ENCODE measurements at regions not wholly inside any gene's neighbourhood (a gene's known extent, or its start where the extent isn't known, plus 50 kb on each side); places are given as distances from the start of the nearest gene placed in this dataset.
A peak's percentile ranks its signal among the peaks of the same experiment; 100 is the strongest.
"Not testable (repeated sequence)": the region's sequence is repeated elsewhere in the genome, so short reads cannot be mapped to it uniquely, and the experiment has no call there.

DNA sequence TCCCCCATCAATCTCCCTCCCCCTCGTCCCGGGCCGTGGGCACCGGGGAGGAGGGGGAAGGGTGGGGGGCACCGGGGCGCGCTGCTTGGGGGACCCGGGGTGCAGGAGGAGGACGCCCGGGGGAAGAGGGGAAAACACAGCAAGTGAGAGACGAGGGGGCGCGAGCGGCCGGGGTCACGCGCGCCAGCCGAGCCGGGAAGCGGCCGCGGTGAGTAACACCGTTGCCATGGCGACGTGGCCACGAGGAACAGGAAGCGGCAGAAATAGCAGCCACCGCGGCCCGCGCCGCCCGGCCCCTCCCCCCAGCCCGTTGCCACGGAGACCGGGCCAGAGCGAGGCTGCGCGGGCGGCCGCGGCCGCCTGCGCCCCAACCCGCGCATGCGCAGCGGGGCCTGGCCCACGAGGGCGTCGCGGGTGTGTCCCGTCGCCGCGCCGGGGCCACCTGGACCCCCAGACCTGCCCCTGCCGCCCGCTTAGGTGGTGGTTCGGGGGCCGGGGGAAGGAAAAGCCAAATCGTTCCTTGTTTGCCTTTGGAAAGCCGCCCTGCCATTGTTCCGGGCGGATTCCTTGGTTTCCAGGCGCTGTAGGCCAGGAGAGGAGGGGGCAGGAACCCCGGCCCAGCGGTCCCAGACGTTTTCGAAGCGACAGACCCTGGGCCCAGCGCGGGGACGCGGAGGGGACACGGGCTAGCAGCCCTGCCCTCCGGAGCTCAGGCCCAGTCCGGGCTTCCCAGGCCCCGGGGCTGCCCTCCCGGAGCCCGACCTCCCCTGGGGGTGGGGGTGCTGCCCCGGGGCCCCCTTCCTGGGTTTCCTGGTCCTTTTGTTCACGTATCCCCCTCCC, 207.1 kb downstream of the C9orf50 start:
- Mint-ChIP-seq H3K4me3 (peak overlapping the region; percentile 82 to 89 (median 85)), H3K4me1 (peaks cover 22 to 26% of the 10 kb centered on the region in 2 donors), H3K36me3 (peaks cover 4 to 10% (median 5%) of the 10 kb centered on the region in 3 donors), H3K27me3 (ENCODE audit: low read depth in 3 of 3) (peaks cover 48 to 63% (median 58%) of the 10 kb centered on the region in 3 donors), H3K9me3 (peaks cover 2 to 10% (median 8%) of the 10 kb centered on the region in 6 donors), H3K27ac (peak overlapping the region; percentile 83 to 99 (median 96))
- peak; percentile 98 to 99 (median 99) for DNase-seq

- Mint-ChIP-seq H3K4me3 (peak overlapping the region; percentile 85 to 89 (median 86)), H3K9me3 (peaks cover 5 to 10% (median 8%) of the 10 kb centered on the region in 6 donors), H3K27ac (peak overlapping the region; percentile 94 to 99 (median 98)), H3K4me1 (peaks cover 22 to 26% of the 10 kb centered on the region in 2 donors), H3K36me3 (peaks cover 4 to 10% (median 5%) of the 10 kb centered on the region in 3 donors), H3K27me3 (ENCODE audit: low read depth in 3 of 3) (peaks cover 56 to 71% (median 66%) of the 10 kb centered on the region in 3 donors)
- DNase-seq: no peak
Measured at GRCh38 chr9:129412814-129413536, 207.9 kb downstream of the C9orf50 start.

DNA sequence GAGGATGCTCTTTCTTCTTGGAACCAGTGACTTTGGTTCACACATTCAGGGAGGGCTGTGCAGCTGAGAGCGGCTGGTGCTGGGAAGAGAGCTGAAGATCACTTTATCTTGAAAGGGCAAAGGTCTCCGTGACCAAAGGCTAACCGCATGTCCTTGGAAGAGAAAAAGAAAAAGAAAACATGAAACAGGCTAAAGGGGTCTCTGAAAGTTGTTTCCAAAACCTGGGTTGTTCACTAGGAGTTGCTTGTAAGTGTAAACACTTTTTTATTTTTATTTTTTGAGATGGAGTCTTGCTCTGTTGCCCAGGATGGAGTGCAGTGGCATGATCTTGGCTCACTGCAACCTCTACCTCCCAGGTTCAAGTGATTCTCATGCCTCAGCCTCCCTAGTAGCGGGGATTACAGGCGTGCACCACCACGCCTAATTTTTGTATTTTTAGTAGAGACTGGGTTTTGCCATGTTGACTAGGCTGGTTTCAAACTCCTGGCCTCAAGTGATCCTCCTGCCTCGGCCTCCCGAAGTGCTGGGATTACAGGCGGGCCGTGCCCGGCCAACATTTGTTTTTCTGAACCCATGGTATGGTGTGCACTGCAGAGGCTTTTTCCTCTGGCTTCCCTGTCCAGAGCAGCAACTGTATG, 208.6 kb downstream of the C9orf50 start:
- peak overlapping the region; percentile 94 to 99 (median 98) for H3K27ac Mint-ChIP-seq
- H3K36me3 Mint-ChIP-seq: peaks cover 4 to 10% (median 5%) of the 10 kb centered on the region in 3 donors

DNA sequence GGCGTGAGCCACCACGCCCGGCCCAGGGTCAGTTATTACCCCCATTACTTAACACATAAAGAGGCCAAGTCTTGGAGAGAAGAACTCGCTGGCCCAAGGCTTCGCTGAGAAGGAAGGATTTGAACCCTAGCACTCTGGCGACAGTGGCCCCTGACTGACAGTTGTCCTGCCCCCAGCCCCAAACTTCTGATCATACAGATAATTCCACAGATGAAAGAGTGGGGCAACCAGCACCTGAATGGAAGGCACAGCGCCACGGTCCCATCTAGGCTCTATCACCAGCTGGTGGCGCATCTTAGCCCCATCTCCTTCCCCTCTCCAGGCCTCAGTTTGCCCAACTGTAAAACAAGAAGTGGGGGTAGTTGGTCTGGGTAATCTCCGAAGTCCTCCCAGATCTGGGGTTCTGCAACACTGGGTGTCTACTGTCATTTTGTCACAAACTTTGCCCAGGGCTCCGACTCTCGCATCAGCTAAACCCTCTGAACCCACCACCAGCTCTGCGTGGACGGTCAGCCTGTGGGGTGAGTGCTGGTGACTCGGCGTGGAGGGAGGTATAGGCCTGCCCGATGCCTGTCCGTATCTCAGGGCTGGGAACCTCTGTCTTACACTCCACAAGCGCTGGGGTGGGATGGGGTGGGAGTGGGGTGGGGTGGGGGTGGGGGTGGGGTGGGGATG, 209.3 kb downstream of the C9orf50 start:
- no peak for DNase-seq
- H3K36me3 Mint-ChIP-seq: peaks cover 4 to 10% (median 5%) of the 10 kb centered on the region in 3 donors
- peak overlapping the region; percentile 39 to 99 (median 98) for H3K27ac Mint-ChIP-seq
- H3K9me3 Mint-ChIP-seq: peaks cover 5 to 10% (median 8%) of the 10 kb centered on the region in 6 donors
- peak overlapping the region in 1 of 5 donors; percentile 13 for H3K4me3 Mint-ChIP-seq
- H3K4me1 Mint-ChIP-seq: peaks cover 22 to 26% of the 10 kb centered on the region in 2 donors
- H3K27me3 Mint-ChIP-seq (ENCODE audit: low read depth in 3 of 3): peaks cover 63 to 78% (median 71%) of the 10 kb centered on the region in 3 donors

More for the DNA sequence above, 208.6 kb downstream of the C9orf50 start:
- H3K4me1 Mint-ChIP-seq: peaks cover 22 to 26% of the 10 kb centered on the region in 2 donors
- H3K27me3 Mint-ChIP-seq (ENCODE audit: low read depth in 3 of 3): peaks cover 63 to 76% (median 69%) of the 10 kb centered on the region in 3 donors
- peaks cover 5 to 10% (median 8%) of the 10 kb centered on the region in 6 donors for H3K9me3 Mint-ChIP-seq
- H3K4me3 Mint-ChIP-seq: peak overlapping the region; percentile 85 to 89 (median 86)
- DNase-seq: not testable (repeated sequence)

DNA sequence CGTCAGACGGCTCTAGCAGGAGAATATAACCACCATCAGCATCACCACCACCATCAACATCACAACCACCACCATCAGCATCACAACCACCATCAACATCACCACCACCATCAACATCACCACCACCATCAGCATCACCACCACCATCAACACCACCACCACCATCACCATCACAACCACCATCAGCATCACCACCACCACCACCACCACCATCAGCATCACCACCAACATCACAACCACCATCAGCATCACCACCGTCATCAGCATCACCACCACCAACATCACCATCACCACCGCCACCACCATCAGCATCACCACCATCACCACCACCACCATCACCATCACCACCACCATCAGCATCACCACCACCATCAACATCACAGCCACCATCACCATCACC, 210.7 kb downstream of the C9orf50 start:
- Mint-ChIP-seq H3K4me3 (peak overlapping the region; percentile 30 to 58 (median 52)), H3K27ac (peak overlapping the region; percentile 95 to 99 (median 98)), H3K27me3 (ENCODE audit: low read depth in 3 of 3) (peaks cover 61 to 75% (median 74%) of the 10 kb centered on the region in 3 donors), H3K9me3 (peaks cover 5 to 10% (median 8%) of the 10 kb centered on the region in 6 donors), H3K4me1 (peaks cover 20 to 26% of the 10 kb centered on the region in 2 donors), H3K36me3 (peaks cover 4 to 10% (median 5%) of the 10 kb centered on the region in 3 donors)
- peak; percentile 44 to 60 (median 52) for DNase-seq

DNA sequence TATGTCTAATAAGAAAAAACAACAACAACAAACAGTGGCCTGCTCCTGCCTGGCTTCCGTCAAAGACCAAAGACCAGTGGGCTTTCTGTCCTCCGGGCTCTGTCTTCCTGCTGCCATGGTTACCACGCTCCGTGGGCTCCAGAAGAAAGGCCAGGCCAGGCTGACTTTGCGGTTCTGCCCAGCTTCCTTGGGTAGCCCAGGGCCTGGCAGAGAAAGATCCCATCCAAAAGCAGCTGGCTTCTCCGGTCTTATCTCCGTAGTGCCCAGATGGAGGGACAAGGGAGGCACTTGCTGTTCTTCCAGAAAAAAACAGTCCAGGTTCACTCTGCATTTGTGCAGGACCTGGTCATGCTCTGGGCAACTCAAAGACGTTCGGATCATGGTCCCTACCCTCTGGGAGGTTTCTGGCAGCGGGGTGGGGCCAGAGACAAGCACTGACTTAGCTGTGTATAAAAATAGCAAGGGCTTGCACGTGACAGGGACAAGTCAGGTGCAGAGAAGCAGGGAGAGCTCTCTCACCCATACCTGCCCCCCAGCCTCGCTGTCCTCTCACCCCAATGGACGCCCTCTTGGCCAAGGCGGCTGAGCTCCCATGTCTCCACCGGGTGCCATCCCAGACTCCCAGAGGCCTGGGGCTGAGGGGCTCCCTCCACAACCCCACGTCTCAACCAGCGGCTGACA, 212.2 kb downstream of the C9orf50 start:
- DNase-seq: no peak
- peaks cover 4 to 10% (median 5%) of the 10 kb centered on the region in 3 donors for H3K36me3 Mint-ChIP-seq
- H3K9me3 Mint-ChIP-seq: peaks cover 5 to 10% (median 8%) of the 10 kb centered on the region in 6 donors
- peak overlapping the region in 1 of 5 donors; percentile 13 for H3K4me3 Mint-ChIP-seq
- peak overlapping the region in 4 of 6 donors; percentile 76 to 99 (median 84) for H3K27ac Mint-ChIP-seq
- peaks cover 15 to 26% of the 10 kb centered on the region in 2 donors for H3K4me1 Mint-ChIP-seq
- H3K27me3 Mint-ChIP-seq (ENCODE audit: low read depth in 3 of 3): peaks cover 54 to 64% (median 63%) of the 10 kb centered on the region in 3 donors

DNA sequence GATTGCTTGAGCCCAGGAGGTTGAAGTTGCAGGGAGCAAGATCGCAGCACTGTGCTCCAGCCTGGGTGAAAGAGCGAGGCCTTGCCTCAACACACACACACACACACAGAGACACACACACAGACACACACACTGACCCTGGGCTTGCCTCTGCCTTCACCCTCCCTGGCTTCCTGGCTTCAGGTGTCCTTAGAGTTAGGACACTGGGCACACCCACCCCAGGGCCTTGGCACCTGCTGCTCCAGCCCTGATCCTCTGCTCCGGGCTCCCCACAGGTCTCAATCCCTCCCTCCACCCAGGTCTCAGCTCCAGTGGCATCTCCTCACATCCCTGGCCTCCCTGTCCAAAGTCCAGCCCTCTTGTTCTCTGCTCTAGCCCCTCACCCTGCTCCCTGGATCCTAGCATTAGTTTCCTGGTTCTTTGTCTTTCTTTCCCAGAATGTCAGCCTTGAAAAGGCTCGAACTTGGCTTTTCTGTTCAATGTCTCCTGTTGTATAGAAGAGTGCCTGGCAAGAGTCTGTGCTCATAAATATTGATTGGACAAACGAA, 212.9 kb downstream of the C9orf50 start:
- no peak for DNase-seq
- Mint-ChIP-seq H3K36me3 (peaks cover 4 to 10% (median 5%) of the 10 kb centered on the region in 3 donors), H3K9me3 (peaks cover 5 to 10% (median 8%) of the 10 kb centered on the region in 6 donors), H3K4me3 (no peak overlapping the region), H3K27ac (peak overlapping the region in 5 of 6 donors; percentile 76 to 99 (median 78)), H3K4me1 (peaks cover 15 to 22% of the 10 kb centered on the region in 2 donors), H3K27me3 (ENCODE audit: low read depth in 3 of 3) (peaks cover 49 to 57% (median 57%) of the 10 kb centered on the region in 3 donors)

GRCh38 chr9:129406278-129407225, 214.3 kb downstream of the C9orf50 start:
- Mint-ChIP-seq H3K4me3 (peak overlapping the region in 1 of 5 donors; percentile 53), H3K27ac (peak overlapping the region in 2 of 6 donors; percentile 31 to 61), H3K4me1 (peaks cover 9 to 15% of the 10 kb centered on the region in 2 donors), H3K27me3 (ENCODE audit: low read depth in 3 of 3) (peaks cover 37 to 49% (median 45%) of the 10 kb centered on the region in 3 donors), H3K9me3 (peaks cover 5 to 10% (median 8%) of the 10 kb centered on the region in 6 donors), H3K36me3 (peaks cover 4 to 10% (median 5%) of the 10 kb centered on the region in 3 donors)
- no peak for DNase-seq

GRCh38 chr9:129405827-129406213, 215.1 kb downstream of the C9orf50 start:
- DNase-seq: no peak
- H3K4me3 Mint-ChIP-seq: no peak overlapping the region
- H3K27me3 Mint-ChIP-seq (ENCODE audit: low read depth in 3 of 3): peaks cover 34 to 41% (median 38%) of the 10 kb centered on the region in 3 donors
- no peak overlapping the region for H3K27ac Mint-ChIP-seq
- H3K36me3 Mint-ChIP-seq: peaks cover 4 to 10% (median 5%) of the 10 kb centered on the region in 3 donors
- H3K9me3 Mint-ChIP-seq: peaks cover 2 to 10% (median 8%) of the 10 kb centered on the region in 6 donors
- peaks cover 8 to 13% of the 10 kb centered on the region in 2 donors for H3K4me1 Mint-ChIP-seq

DNA sequence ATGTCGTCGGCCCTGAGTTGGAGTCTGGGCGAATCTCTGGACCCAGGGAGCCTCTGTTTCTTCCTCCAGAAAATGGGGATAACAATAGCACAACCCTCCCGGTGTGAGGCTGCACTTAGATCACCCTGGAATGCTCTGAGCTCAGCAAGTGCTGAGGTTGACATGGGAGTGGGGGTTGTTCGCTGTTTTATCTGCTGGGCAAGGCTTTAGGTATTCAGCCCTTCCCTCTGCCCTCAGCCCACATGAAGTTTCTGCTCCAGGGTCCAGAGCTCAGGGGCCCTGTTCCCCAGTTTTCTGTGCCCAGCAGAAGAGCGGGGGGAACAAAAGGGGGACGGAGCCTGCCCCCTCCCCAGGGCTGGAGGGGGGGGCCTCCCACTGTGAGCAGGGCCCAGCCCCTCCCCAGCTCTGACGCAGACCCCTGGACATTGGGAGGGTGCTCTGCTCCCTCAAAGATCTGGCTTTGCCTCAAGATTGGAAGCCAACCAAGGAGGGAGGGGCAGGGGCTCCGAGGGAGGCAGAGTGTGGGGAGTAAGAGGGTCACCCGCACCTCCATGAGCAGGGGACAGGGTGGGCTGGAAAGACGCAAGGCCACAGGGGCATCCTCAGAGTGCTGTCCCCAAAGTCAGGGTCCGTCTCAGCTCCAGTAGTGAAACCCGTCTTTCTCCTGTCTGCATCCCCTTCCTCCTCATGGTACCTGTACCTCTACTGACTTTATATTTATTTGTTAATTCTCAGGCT, 215.6 kb downstream of the C9orf50 start:
- H3K27me3 Mint-ChIP-seq (ENCODE audit: low read depth in 3 of 3): peaks cover 28 to 36% (median 33%) of the 10 kb centered on the region in 3 donors
- H3K27ac Mint-ChIP-seq: no peak overlapping the region
- peaks cover 2 to 7% of the 10 kb centered on the region in 2 donors for H3K4me1 Mint-ChIP-seq
- H3K9me3 Mint-ChIP-seq: peaks cover 2 to 6% (median 3%) of the 10 kb centered on the region in 6 donors
- peaks cover under 1 to 6% (median under 1%) of the 10 kb centered on the region in 3 donors for H3K36me3 Mint-ChIP-seq
- no peak for DNase-seq
- H3K4me3 Mint-ChIP-seq: no peak overlapping the region
